ENCODE measurements at regions not wholly inside any gene's neighbourhood (a gene's known extent, or its start where the extent isn't known, plus 50 kb on each side); places are given as distances from the start of the nearest gene placed in this dataset.

DNA sequence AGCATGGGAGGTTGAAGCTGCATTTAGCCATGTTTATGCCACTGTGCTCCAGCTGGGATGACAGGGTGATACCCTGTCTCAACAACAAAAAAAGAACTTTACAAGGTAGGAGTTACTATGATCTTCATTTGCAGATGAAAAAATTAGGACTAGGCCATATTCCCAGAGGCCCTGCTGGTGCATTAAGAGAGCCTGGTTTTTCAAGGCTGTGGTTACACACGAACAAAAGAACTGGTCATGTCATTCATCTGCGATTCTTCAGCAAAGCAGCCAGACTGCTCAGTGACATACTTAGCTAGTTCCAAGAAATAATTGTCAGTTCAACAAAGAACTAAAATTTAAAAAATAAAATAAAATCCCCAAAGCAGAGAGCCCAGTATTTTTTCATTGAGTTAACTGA lies 66.1 kb upstream of the SLC22A15 start (continued):
- TF ChIP-seq, protein P1, sequence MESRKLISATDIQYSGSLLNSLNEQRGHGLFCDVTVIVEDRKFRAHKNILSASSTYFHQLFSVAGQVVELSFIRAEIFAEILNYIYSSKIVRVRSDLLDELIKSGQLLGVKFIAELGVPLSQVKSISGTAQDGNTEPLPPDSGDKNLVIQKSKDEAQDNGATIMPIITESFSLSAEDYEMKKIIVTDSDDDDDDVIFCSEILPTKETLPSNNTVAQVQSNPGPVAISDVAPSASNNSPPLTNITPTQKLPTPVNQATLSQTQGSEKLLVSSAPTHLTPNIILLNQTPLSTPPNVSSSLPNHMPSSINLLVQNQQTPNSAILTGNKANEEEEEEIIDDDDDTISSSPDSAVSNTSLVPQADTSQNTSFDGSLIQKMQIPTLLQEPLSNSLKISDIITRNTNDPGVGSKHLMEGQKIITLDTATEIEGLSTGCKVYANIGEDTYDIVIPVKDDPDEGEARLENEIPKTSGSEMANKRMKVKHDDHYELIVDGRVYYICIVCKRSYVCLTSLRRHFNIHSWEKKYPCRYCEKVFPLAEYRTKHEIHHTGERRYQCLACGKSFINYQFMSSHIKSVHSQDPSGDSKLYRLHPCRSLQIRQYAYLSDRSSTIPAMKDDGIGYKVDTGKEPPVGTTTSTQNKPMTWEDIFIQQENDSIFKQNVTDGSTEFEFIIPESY (IDR thresholded peaks at IDR 0.05; ENCODE audit: extremely low read depth, insufficient replicate concordance, low read length), result no peak

DNA sequence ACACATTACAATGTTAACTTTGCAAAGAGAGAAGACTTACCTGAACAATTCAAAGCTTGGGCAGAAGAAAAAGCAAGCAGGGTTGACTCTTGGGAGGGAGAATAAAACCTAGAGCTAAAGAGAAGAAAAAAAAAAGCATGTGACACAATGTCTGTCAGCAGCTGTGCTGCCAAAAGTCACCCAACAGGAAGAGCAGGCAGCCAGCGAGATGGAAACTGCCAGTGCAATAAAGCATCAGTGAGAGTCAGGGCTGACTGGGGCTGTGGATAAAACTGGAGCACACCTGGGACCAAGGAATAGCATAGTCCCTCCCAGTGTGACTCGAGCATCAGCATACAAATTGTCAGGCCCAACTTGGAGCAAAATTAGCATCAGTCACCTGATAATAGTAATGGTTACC lies 65.0 kb upstream of the SLC22A15 start:
- intact Hi-C loops (cut with micrococcal nuclease), result no loop called here
- TF ChIP-seq REST (IDR thresholded peaks at IDR 0.05; ENCODE audit: low read depth) (no peak), RAD21 (IDR thresholded peaks at IDR 0.05; ENCODE audit: low read depth) (no peak), EGR1 (IDR thresholded peaks at IDR 0.05; ENCODE audit: low read depth) (no peak), ELF1 (IDR thresholded peaks at IDR 0.05; ENCODE audit: borderline replicate concordance, low read depth) (no peak), ZFX (IDR thresholded peaks at IDR 0.05) (no peak), YY1 (IDR thresholded peaks at IDR 0.05; ENCODE audit: extremely low read depth, insufficient replicate concordance, low read depth, low read length) (no peak), SRF (IDR thresholded peaks at IDR 0.05; ENCODE audit: low read depth) (no peak), FOSL1 (IDR thresholded peaks at IDR 0.05; ENCODE audit: low read depth) (no peak), TCF7L2 (IDR thresholded peaks at IDR 0.05; ENCODE audit: borderline replicate concordance, extremely low read depth, insufficient read depth, insufficient read length) (no peak), CEBPB (IDR thresholded peaks at IDR 0.05; ENCODE audit: low read depth) (no peak), JUND (IDR thresholded peaks at IDR 0.05) (no peak), ZNF274 (IDR thresholded peaks at IDR 0.05; ENCODE audit: low read depth, low read length) (no peak), POLR2A (IDR thresholded peaks at IDR 0.05; ENCODE audit: borderline replicate concordance, extremely low read depth, insufficient read depth, insufficient read length) (no peak), CBX3 (IDR thresholded peaks at IDR 0.05; ENCODE audit: low read depth) (no peak)
- TF ChIP-seq, protein P1 (IDR thresholded peaks at IDR 0.05; ENCODE audit: extremely low read depth, insufficient replicate concordance, low read length), result no peak
- TF ChIP-seq, protein P2, sequence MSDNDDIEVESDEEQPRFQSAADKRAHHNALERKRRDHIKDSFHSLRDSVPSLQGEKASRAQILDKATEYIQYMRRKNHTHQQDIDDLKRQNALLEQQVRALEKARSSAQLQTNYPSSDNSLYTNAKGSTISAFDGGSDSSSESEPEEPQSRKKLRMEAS (IDR thresholded peaks at IDR 0.05), result no peak
- H3K27ac ChIP-seq (ENCODE audit: low read depth, low read length), result no peak overlapping the region
- no TSS peak for BruUV-seq (replicated peaks)
- no peak for DNase-seq (ENCODE audit: low read depth, low spot score)
- ChIA-PET POLR2A (no interaction called here), RAD21 (ENCODE audit: low non-redundant PET in 1 of 2, low total read pairs in 2 of 2, uncharacterized antibody in 2 of 2, unreplicated experiment in 2 of 2) (no interaction called here), CTCF (no interaction called here)
- no peaks in the 10 kb centered on the region for H3K9me3 ChIP-seq (ENCODE audit: control insufficient read depth in 1 of 2, insufficient read depth in 1 of 2, low read depth in 1 of 2, low read length in 2 of 2)
- no peaks in the 10 kb centered on the region for H3K36me3 ChIP-seq (ENCODE audit: control insufficient read depth in 1 of 2, insufficient read depth in 2 of 2, low read length in 2 of 2)
- no peak overlapping the region for H3K4me3 ChIP-seq (replicated peaks in 1 of 2; ENCODE audit: low read depth in 1 of 2, low read length in 2 of 2)
- H3K9ac ChIP-seq (ENCODE audit: low read length), result no peak overlapping the region
- no peak overlapping the region for H2AFZ ChIP-seq (ENCODE audit: low read depth, low read length, poor library complexity, severe bottlenecking)
- H4K20me1 ChIP-seq (ENCODE audit: insufficient read depth), result no peaks in the 10 kb centered on the region
- no peak for ATAC-seq
- no peaks in the 10 kb centered on the region for H3K27me3 ChIP-seq (ENCODE audit: insufficient read depth, low read length)
- no peak overlapping the region for H3K4me2 ChIP-seq (ENCODE audit: low read length)
- H3K9me2 ChIP-seq (ENCODE audit: insufficient read depth), result no peaks in the 10 kb centered on the region
- no peaks in the 10 kb centered on the region for H3K79me2 ChIP-seq (ENCODE audit: insufficient read depth, low read length)
- peaks cover 0 to 6% of the 10 kb centered on the region in 2 experiments; a peak in 1 of 4 replicates for H3K4me1 ChIP-seq (ENCODE audit: control insufficient read depth in 1 of 2, insufficient read depth in 2 of 2, low read length in 2 of 2)
